ENCODE measurements at regions not wholly inside any gene's neighbourhood (a gene's known extent, or its start where the extent isn't known, plus 50 kb on each side); places are given as distances from the start of the nearest gene placed in this dataset.

- Histone ChIP-seq H3K27ac (ENCODE audit: poor library complexity, severe bottlenecking) (no peak overlapping the region), H3K9me3 (ENCODE audit: severe bottlenecking) (peaks cover 2% of the 10 kb centered on the region), H3K4me3 (ENCODE audit: severe bottlenecking) (no peak overlapping the region), H3K36me3 (ENCODE audit: low read depth) (no peaks in the 10 kb centered on the region), H3K27me3 (ENCODE audit: insufficient read depth, poor library complexity, severe bottlenecking) (no peaks in the 10 kb centered on the region), H3K4me1 (ENCODE audit: insufficient read depth, poor library complexity, severe bottlenecking) (no peaks in the 10 kb centered on the region)
- TF ChIP-seq CTCF (IDR thresholded peaks at IDR 0.05; ENCODE audit: poor library complexity, severe bottlenecking), result no peak
- ATAC-seq (ENCODE audit: low read depth), result no peak
- no peak for DNase-seq (ENCODE audit: low spot score)
Observed at GRCh38 chr14:99081156-99081765, 190.7 kb downstream of the BCL11B start.

GRCh38 chr14:99081880-99082279, 190.1 kb downstream of the BCL11B start:
- Histone ChIP-seq H3K4me3 (ENCODE audit: severe bottlenecking) (no peak overlapping the region), H3K36me3 (ENCODE audit: low read depth) (no peaks in the 10 kb centered on the region), H3K27me3 (ENCODE audit: insufficient read depth, poor library complexity, severe bottlenecking) (no peaks in the 10 kb centered on the region), H3K4me1 (ENCODE audit: insufficient read depth, poor library complexity, severe bottlenecking) (no peaks in the 10 kb centered on the region), H3K27ac (ENCODE audit: poor library complexity, severe bottlenecking) (no peak overlapping the region), H3K9me3 (ENCODE audit: severe bottlenecking) (peaks cover 2% of the 10 kb centered on the region)
- no peak for DNase-seq (ENCODE audit: low spot score)
- ATAC-seq (ENCODE audit: low read depth), result no peak; the same call in 2 of the 3 replicates
- TF ChIP-seq CTCF (IDR thresholded peaks at IDR 0.05; ENCODE audit: poor library complexity, severe bottlenecking), result no peak

- H3K9me3 ChIP-seq (ENCODE audit: severe bottlenecking), result peaks cover 8% of the 10 kb centered on the region
- peak overlapping the region; percentile 25 for H3K27ac ChIP-seq (ENCODE audit: poor library complexity, severe bottlenecking)
- no peak overlapping the region for H3K4me3 ChIP-seq (ENCODE audit: severe bottlenecking)
- no peak for ATAC-seq (ENCODE audit: low read depth)
- peaks cover 18% of the 10 kb centered on the region for H3K4me1 ChIP-seq (ENCODE audit: insufficient read depth, poor library complexity, severe bottlenecking)
- DNase-seq (ENCODE audit: low spot score), result no peak
- H3K36me3 ChIP-seq (ENCODE audit: low read depth), result no peaks in the 10 kb centered on the region
- TF ChIP-seq CTCF (IDR thresholded peaks at IDR 0.05; ENCODE audit: poor library complexity, severe bottlenecking), result no peak
- H3K27me3 ChIP-seq (ENCODE audit: insufficient read depth, poor library complexity, severe bottlenecking), result no peaks in the 10 kb centered on the region
Observed at GRCh38 chr14:99093532-99094517, 178.2 kb downstream of the BCL11B start.

GRCh38 chr14:99094901-99095300, 177.1 kb downstream of the BCL11B start:
- peaks cover 28% of the 10 kb centered on the region for H3K4me1 ChIP-seq (ENCODE audit: insufficient read depth, poor library complexity, severe bottlenecking)
- no peak for DNase-seq (ENCODE audit: low spot score)

More at GRCh38 chr14:99094901-99095300, 177.1 kb downstream of the BCL11B start:
- Histone ChIP-seq H3K9me3 (ENCODE audit: severe bottlenecking) (peaks cover 8% of the 10 kb centered on the region), H3K4me3 (ENCODE audit: severe bottlenecking) (no peak overlapping the region), H3K27me3 (ENCODE audit: insufficient read depth, poor library complexity, severe bottlenecking) (no peaks in the 10 kb centered on the region), H3K36me3 (ENCODE audit: low read depth) (no peaks in the 10 kb centered on the region), H3K27ac (ENCODE audit: poor library complexity, severe bottlenecking) (peak overlapping the region; percentile 25)
- TF ChIP-seq CTCF (IDR thresholded peaks at IDR 0.05; ENCODE audit: poor library complexity, severe bottlenecking), result no peak
- ATAC-seq (ENCODE audit: low read depth), result peak; percentile 57

Measured in RWPE2 (cell line).